ENCODE measurements at regions not wholly inside any gene's neighbourhood (a gene's known extent, or its start where the extent isn't known, plus 50 kb on each side); places are given as distances from the start of the nearest gene placed in this dataset.
"Not testable (repeated sequence)": the region's sequence is repeated elsewhere in the genome, so short reads cannot be mapped to it uniquely, and the experiment has no call there.

GRCh38 chr9:108043585-108043984 is 554.0 kb upstream of the KLF4 start:
- Histone ChIP-seq H3K4me1 (ENCODE audit: control insufficient read depth, insufficient read depth, low read length) (no peaks in the 10 kb centered on the region), H3K27me3 (ENCODE audit: control insufficient read depth, insufficient read depth, low read length, poor library complexity, severe bottlenecking) (no peaks in the 10 kb centered on the region), H3K9me3 (ENCODE audit: control insufficient read depth, low read length) (no peaks in the 10 kb centered on the region), H3K27ac (ENCODE audit: insufficient read depth, low read depth, low read length, poor library complexity, severe bottlenecking) (no peak overlapping the region), H3K4me3 (ENCODE audit: insufficient read depth, low read depth, low read length) (no peak overlapping the region), H3K36me3 (ENCODE audit: control insufficient read depth, insufficient read depth, low read length) (no peaks in the 10 kb centered on the region)
- WGBS, 2 experiments = no CpG with 5 or more reads among the region's 1 CpG

GRCh38 chr9:108041551-108041950 is 552.0 kb upstream of the KLF4 start:
- H3K4me3 ChIP-seq (ENCODE audit: insufficient read depth, low read depth, low read length) = no peak overlapping the region
- no peaks in the 10 kb centered on the region for H3K9me3 ChIP-seq (ENCODE audit: control insufficient read depth, low read length)
- no peaks in the 10 kb centered on the region for H3K27me3 ChIP-seq (ENCODE audit: control insufficient read depth, insufficient read depth, low read length, poor library complexity, severe bottlenecking)
- 85 to 86% methylated on average over 1 of the region's 1 CpG for WGBS, 2 experiments
- H3K4me1 ChIP-seq (ENCODE audit: control insufficient read depth, insufficient read depth, low read length) = no peaks in the 10 kb centered on the region
- no peaks in the 10 kb centered on the region for H3K36me3 ChIP-seq (ENCODE audit: control insufficient read depth, insufficient read depth, low read length)
- no peak overlapping the region for H3K27ac ChIP-seq (ENCODE audit: insufficient read depth, low read depth, low read length, poor library complexity, severe bottlenecking)

GRCh38 chr9:108040783-108041182 is 551.2 kb upstream of the KLF4 start:
- Histone ChIP-seq H3K27ac (ENCODE audit: insufficient read depth, low read depth, low read length, poor library complexity, severe bottlenecking) (no peak overlapping the region), H3K4me3 (ENCODE audit: insufficient read depth, low read depth, low read length) (no peak overlapping the region), H3K9me3 (ENCODE audit: control insufficient read depth, low read length) (no peaks in the 10 kb centered on the region), H3K36me3 (ENCODE audit: control insufficient read depth, insufficient read depth, low read length) (no peaks in the 10 kb centered on the region), H3K27me3 (ENCODE audit: control insufficient read depth, insufficient read depth, low read length, poor library complexity, severe bottlenecking) (no peaks in the 10 kb centered on the region), H3K4me1 (ENCODE audit: control insufficient read depth, insufficient read depth, low read length) (no peaks in the 10 kb centered on the region)
- WGBS, 2 experiments = 79 to 91% methylated on average over 1 of the region's 1 CpG

- no peaks in the 10 kb centered on the region for H3K27me3 ChIP-seq (ENCODE audit: control insufficient read depth, insufficient read depth, low read length, poor library complexity, severe bottlenecking)
- no peak overlapping the region for H3K27ac ChIP-seq (ENCODE audit: insufficient read depth, low read depth, low read length, poor library complexity, severe bottlenecking)
- H3K36me3 ChIP-seq (ENCODE audit: control insufficient read depth, insufficient read depth, low read length) = no peaks in the 10 kb centered on the region
- H3K4me3 ChIP-seq (ENCODE audit: insufficient read depth, low read depth, low read length) = no peak overlapping the region
- 88 to 100% methylated on average over 1 of the region's 1 CpG for WGBS, 2 experiments
- H3K4me1 ChIP-seq (ENCODE audit: control insufficient read depth, insufficient read depth, low read length) = no peaks in the 10 kb centered on the region
- no peaks in the 10 kb centered on the region for H3K9me3 ChIP-seq (ENCODE audit: control insufficient read depth, low read length)
These were observed 549.9 kb upstream of the KLF4 start for GRCh38 chr9:108039493-108039892.

- Histone ChIP-seq H3K4me1 (ENCODE audit: control insufficient read depth, insufficient read depth, low read length) (no peaks in the 10 kb centered on the region), H3K9me3 (ENCODE audit: control insufficient read depth, low read length) (no peaks in the 10 kb centered on the region), H3K27ac (ENCODE audit: insufficient read depth, low read depth, low read length, poor library complexity, severe bottlenecking) (no peak overlapping the region), H3K4me3 (ENCODE audit: insufficient read depth, low read depth, low read length) (no peak overlapping the region), H3K27me3 (ENCODE audit: control insufficient read depth, insufficient read depth, low read length, poor library complexity, severe bottlenecking) (no peaks in the 10 kb centered on the region), H3K36me3 (ENCODE audit: control insufficient read depth, insufficient read depth, low read length) (no peaks in the 10 kb centered on the region)
- 92 to 100% methylated on average over 1 of the region's 1 CpG for WGBS, 2 experiments
These were observed 549.4 kb upstream of the KLF4 start for GRCh38 chr9:108039012-108039411.

GRCh38 chr9:108035487-108035886 is 545.9 kb upstream of the KLF4 start:
- no peak overlapping the region for H3K27ac ChIP-seq (ENCODE audit: insufficient read depth, low read depth, low read length, poor library complexity, severe bottlenecking)
- no peaks in the 10 kb centered on the region for H3K9me3 ChIP-seq (ENCODE audit: control insufficient read depth, low read length)
- H3K27me3 ChIP-seq (ENCODE audit: control insufficient read depth, insufficient read depth, low read length, poor library complexity, severe bottlenecking) = no peaks in the 10 kb centered on the region
- H3K4me3 ChIP-seq (ENCODE audit: insufficient read depth, low read depth, low read length) = no peak overlapping the region
- 97 to 100% methylated on average over 1 of the region's 1 CpG for WGBS, 2 experiments
- H3K4me1 ChIP-seq (ENCODE audit: control insufficient read depth, insufficient read depth, low read length) = no peaks in the 10 kb centered on the region
- no peaks in the 10 kb centered on the region for H3K36me3 ChIP-seq (ENCODE audit: control insufficient read depth, insufficient read depth, low read length)

- Histone ChIP-seq H3K27me3 (ENCODE audit: control insufficient read depth, insufficient read depth, low read length, poor library complexity, severe bottlenecking) (no peaks in the 10 kb centered on the region), H3K27ac (ENCODE audit: insufficient read depth, low read depth, low read length, poor library complexity, severe bottlenecking) (no peak overlapping the region), H3K36me3 (ENCODE audit: control insufficient read depth, insufficient read depth, low read length) (no peaks in the 10 kb centered on the region), H3K4me1 (ENCODE audit: control insufficient read depth, insufficient read depth, low read length) (no peaks in the 10 kb centered on the region), H3K4me3 (ENCODE audit: insufficient read depth, low read depth, low read length) (no peak overlapping the region), H3K9me3 (ENCODE audit: control insufficient read depth, low read length) (no peaks in the 10 kb centered on the region)
- 91 to 92% methylated on average over 5 of the region's 5 CpGs for WGBS, 2 experiments
These were observed 544.7 kb upstream of the KLF4 start for GRCh38 chr9:108033976-108034964.

GRCh38 chr9:108032079-108032478 is 542.5 kb upstream of the KLF4 start:
- 86 to 89% methylated on average over 9 of the region's 9 CpGs for WGBS, 2 experiments
- H3K27ac ChIP-seq (ENCODE audit: insufficient read depth, low read depth, low read length, poor library complexity, severe bottlenecking); H3K4me1 ChIP-seq (ENCODE audit: control insufficient read depth, insufficient read depth, low read length); H3K27me3 ChIP-seq (ENCODE audit: control insufficient read depth, insufficient read depth, low read length, poor library complexity, severe bottlenecking); H3K4me3 ChIP-seq (ENCODE audit: insufficient read depth, low read depth, low read length); H3K36me3 ChIP-seq (ENCODE audit: control insufficient read depth, insufficient read depth, low read length); H3K9me3 ChIP-seq (ENCODE audit: control insufficient read depth, low read length): not testable (repeated sequence)

GRCh38 chr9:108031221-108031620 is 541.7 kb upstream of the KLF4 start:
- WGBS, 2 experiments = 85 to 96% methylated on average over 9 to 11 of the region's 11 CpGs
- not testable (repeated sequence) for H3K36me3 ChIP-seq (ENCODE audit: control insufficient read depth, insufficient read depth, low read length); H3K27ac ChIP-seq (ENCODE audit: insufficient read depth, low read depth, low read length, poor library complexity, severe bottlenecking); H3K4me3 ChIP-seq (ENCODE audit: insufficient read depth, low read depth, low read length); H3K9me3 ChIP-seq (ENCODE audit: control insufficient read depth, low read length); H3K27me3 ChIP-seq (ENCODE audit: control insufficient read depth, insufficient read depth, low read length, poor library complexity, severe bottlenecking); H3K4me1 ChIP-seq (ENCODE audit: control insufficient read depth, insufficient read depth, low read length)

- not testable (repeated sequence) for H3K36me3 ChIP-seq (ENCODE audit: control insufficient read depth, insufficient read depth, low read length); H3K27ac ChIP-seq (ENCODE audit: insufficient read depth, low read depth, low read length, poor library complexity, severe bottlenecking); H3K27me3 ChIP-seq (ENCODE audit: control insufficient read depth, insufficient read depth, low read length, poor library complexity, severe bottlenecking); H3K4me3 ChIP-seq (ENCODE audit: insufficient read depth, low read depth, low read length); H3K4me1 ChIP-seq (ENCODE audit: control insufficient read depth, insufficient read depth, low read length); H3K9me3 ChIP-seq (ENCODE audit: control insufficient read depth, low read length)
- 100% methylated on average over 2 of the region's 4 CpGs; no CpG with 5 or more reads in 1 of the 2 experiments for WGBS, 2 experiments
These were observed 537.1 kb upstream of the KLF4 start for GRCh38 chr9:108026718-108027117.
